ENCODE measurements at regions not wholly inside any gene's neighbourhood (a gene's known extent, or its start where the extent isn't known, plus 50 kb on each side); places are given as distances from the start of the nearest gene placed in this dataset.

DNA sequence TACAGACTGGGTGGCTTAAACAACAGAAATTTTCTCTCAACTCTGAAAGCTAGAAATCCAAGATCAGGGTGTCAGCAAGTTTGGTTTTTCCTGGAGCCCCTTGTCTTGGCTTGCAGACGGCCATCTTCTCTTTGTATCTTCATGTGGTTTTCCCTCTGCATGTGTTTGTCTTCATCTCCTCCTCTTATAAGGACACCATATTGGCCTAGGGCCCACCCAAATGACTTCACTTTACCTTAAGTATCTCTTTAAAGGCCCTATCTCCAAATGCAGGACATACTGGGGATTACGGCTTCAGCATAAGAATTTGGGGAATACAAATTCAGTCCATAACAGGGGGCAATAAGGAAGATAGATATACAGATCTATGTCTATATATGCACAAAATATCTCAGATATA lies 187.9 kb downstream of the MTCL1 start:
- peak overlapping the region; percentile 82 for H2AFZ ChIP-seq (ENCODE audit: low read depth, low read length)
- FAIRE-seq (peak; percentile 62), DNase-seq (ENCODE audit: extremely low read depth in 1 of 4, low spot score in 3 of 4) (peak in 3 of 4 experiments; percentile 26 to 77 (median 43)), ATAC-seq (peak; percentile 63)
- H3K79me2 ChIP-seq (ENCODE audit: control insufficient read depth, insufficient read depth, low read length): no peaks in the 10 kb centered on the region
- POLR2A ChIA-PET: interaction anchor here (1.0 kb wide), 2 partner anchors 16 to 24 kb away, joined by 3 to 4 read pairs; no protein-coding TSS in a partner anchor
- peak overlapping the region; percentile 12; the same call in 1 of the 2 replicates for H3K4me2 ChIP-seq (ENCODE audit: insufficient read depth, low read length)
- H3K4me3 ChIP-seq: no peak overlapping the region
- H3K36me3 ChIP-seq (ENCODE audit: control insufficient read depth, insufficient read depth, low read length): no peaks in the 10 kb centered on the region
- H4K20me1 ChIP-seq (replicated peaks; ENCODE audit: control insufficient read depth, insufficient read depth, low read length): no peaks in the 10 kb centered on the region
- 14% methylated on average over 2 of the region's 2 CpGs for WGBS (ENCODE audit: insufficient coverage, low coverage, missing lambda C conversion rate)
- H3K4me1 ChIP-seq (replicated peaks in 1 of 2; ENCODE audit: control insufficient read depth in 2 of 2, insufficient read depth in 2 of 2, low read length in 2 of 2): peaks cover 6 to 42% of the 10 kb centered on the region in 2 experiments; a peak in 4 of 5 replicates
- intact Hi-C loops (cut with micrococcal nuclease): loop anchor here (2.0 kb wide), 1 partner anchor 20 kb away; no protein-coding TSS in a partner anchor
- H3K9me3 ChIP-seq (replicated peaks; ENCODE audit: control insufficient read depth, insufficient read depth, low read depth, low read length): no peaks in the 10 kb centered on the region; the same call in 1 of the 2 replicates
- CTCF ChIA-PET (ENCODE audit: low intra/inter-chr PET ratio): no interaction called here
- BruUV-seq (replicated peaks): no TSS peak
- in situ Hi-C loops (cut with MboI): no loop called here
- H3K27ac ChIP-seq (ENCODE audit: extremely low read depth, low read depth, low read length): peak overlapping the region; percentile 71
- peak overlapping the region in 1 of 2 experiments; percentile 37; a peak in 2 of 4 replicates for H3K9ac ChIP-seq (ENCODE audit: insufficient read depth in 1 of 2, low read depth in 2 of 2, low read length in 2 of 2)
- no peaks in the 10 kb centered on the region for H3K9me1 ChIP-seq (ENCODE audit: control insufficient read depth, insufficient read depth, low read length)
- no peaks in the 10 kb centered on the region for H3K27me3 ChIP-seq (ENCODE audit: control insufficient read depth in 2 of 2, insufficient read depth in 2 of 2, low read length in 2 of 2)
- TF ChIP-seq ZNF445 (CRISPR knock-in tag; IDR thresholded peaks at IDR 0.05; ENCODE audit: low read depth): no peak
- no peak for TF ChIP-seq SNIP1 (IDR thresholded peaks at IDR 0.05; ENCODE audit: low read depth)
- TF ChIP-seq RBM34 (IDR thresholded peaks at IDR 0.05; ENCODE audit: borderline replicate concordance, insufficient read depth, low read length): no peak
- TF ChIP-seq NCOA2 (IDR thresholded peaks at IDR 0.05; ENCODE audit: partially characterized antibody in 2 of 2): no peak
- peak; percentile 57; the same call in 1 of the 2 replicates for TF ChIP-seq CHAMP1 (IDR thresholded peaks at IDR 0.05)
- TF ChIP-seq CREM (IDR thresholded peaks at IDR 0.05; ENCODE audit: low read depth): no peak
- TF ChIP-seq NCOR1 (IDR thresholded peaks at IDR 0.05): peak; percentile 41; the same call in 1 of the 2 replicates
- no peak for TF ChIP-seq ATF1 (CRISPR knock-in tag; IDR thresholded peaks at IDR 0.05)
- 0 out of 2 replicates have a peak, but pooled peaks have one; percentile 10 for TF ChIP-seq ATF1 (tag; IDR thresholded peaks at IDR 0.05)
- TF ChIP-seq BACH1 (tag; IDR thresholded peaks at IDR 0.05): no peak; the same call in 1 of the 2 replicates
- peak; percentile 2; the same call in 1 of the 2 replicates for TF ChIP-seq MAFF (IDR thresholded peaks at IDR 0.05; ENCODE audit: low read length)
- TF ChIP-seq PURB (CRISPR knock-in tag; IDR thresholded peaks at IDR 0.05; ENCODE audit: low read depth): no peak
- TF ChIP-seq, protein P1, sequence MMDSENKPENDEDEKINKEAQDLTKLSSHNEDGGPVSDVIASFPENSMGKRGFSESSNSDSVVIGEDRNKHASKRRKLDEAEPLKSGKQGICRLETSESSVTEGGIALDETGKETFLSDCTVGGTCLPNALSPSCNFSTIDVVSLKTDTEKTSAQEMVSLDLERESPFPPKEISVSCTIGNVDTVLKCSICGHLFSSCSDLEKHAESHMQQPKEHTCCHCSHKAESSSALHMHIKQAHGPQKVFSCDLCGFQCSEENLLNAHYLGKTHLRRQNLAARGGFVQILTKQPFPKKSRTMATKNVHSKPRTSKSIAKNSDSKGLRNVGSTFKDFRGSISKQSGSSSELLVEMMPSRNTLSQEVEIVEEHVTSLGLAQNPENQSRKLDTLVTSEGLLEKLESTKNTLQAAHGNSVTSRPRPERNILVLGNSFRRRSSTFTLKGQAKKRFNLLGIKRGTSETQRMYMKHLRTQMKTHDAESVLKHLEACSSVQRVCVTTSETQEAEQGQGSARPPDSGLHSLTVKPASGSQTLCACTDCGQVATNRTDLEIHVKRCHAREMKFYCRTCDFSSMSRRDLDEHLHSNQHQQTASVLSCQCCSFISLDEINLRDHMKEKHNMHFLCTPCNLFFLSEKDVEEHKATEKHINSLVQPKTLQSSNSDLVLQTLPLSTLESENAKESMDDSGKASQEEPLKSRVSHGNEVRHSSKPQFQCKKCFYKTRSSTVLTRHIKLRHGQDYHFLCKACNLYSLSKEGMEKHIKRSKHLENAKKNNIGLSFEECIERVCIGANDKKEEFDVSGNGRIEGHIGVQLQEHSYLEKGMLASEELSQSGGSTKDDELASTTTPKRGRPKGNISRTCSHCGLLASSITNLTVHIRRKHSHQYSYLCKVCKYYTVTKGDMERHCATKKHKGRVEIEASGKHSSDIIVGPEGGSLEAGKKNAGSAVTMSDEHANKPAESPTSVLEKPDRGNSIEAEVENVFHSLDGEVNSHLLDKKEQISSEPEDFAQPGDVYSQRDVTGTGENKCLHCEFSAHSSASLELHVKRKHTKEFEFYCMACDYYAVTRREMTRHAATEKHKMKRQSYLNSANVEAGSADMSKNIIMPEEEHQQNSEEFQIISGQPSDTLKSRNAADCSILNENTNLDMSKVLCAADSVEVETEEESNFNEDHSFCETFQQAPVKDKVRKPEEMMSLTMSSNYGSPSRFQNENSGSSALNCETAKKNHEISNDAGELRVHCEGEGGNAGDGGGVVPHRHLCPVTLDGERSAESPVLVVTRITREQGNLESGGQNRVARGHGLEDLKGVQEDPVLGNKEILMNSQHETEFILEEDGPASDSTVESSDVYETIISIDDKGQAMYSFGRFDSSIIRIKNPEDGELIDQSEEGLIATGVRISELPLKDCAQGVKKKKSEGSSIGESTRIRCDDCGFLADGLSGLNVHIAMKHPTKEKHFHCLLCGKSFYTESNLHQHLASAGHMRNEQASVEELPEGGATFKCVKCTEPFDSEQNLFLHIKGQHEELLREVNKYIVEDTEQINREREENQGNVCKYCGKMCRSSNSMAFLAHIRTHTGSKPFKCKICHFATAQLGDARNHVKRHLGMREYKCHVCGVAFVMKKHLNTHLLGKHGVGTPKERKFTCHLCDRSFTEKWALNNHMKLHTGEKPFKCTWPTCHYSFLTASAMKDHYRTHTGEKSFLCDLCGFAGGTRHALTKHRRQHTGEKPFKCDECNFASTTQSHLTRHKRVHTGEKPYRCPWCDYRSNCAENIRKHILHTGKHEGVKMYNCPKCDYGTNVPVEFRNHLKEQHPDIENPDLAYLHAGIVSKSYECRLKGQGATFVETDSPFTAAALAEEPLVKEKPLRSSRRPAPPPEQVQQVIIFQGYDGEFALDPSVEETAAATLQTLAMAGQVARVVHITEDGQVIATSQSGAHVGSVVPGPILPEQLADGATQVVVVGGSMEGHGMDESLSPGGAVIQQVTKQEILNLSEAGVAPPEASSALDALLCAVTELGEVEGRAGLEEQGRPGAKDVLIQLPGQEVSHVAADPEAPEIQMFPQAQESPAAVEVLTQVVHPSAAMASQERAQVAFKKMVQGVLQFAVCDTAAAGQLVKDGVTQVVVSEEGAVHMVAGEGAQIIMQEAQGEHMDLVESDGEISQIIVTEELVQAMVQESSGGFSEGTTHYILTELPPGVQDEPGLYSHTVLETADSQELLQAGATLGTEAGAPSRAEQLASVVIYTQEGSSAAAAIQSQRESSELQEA (IDR thresholded peaks at IDR 0.05; ENCODE audit: low read depth): no peak
- no peak for TF ChIP-seq SMAD4 (CRISPR knock-in tag; conservative IDR thresholded peaks at IDR 0.05)
- TF ChIP-seq ZNF316 (IDR thresholded peaks at IDR 0.05): no peak

Measured in K562 (cell line).